GM23338 (cell line): ENCODE measurements at regions not wholly inside any gene's neighbourhood (a gene's known extent, or its start where the extent isn't known, plus 50 kb on each side); places are given as distances from the start of the nearest gene placed in this dataset.

ENCODE experiments used
- ATAC-seq: fragments of 200-7000 bp; cut with Tn5 transposase; 3 replicates; pipeline ENCODE4 v1.9.1; 2020
- DNase-seq: peaks from one replicate; pipeline ENCODE4 v3.0.0-alpha.2; 2015; ENCODE audit warnings: low spot score
- H2AFZ ChIP-seq: fragments of 200-600 bp; sonication (generic); 2 replicates; pipeline ENCODE4 v1.8.0; 2016; ENCODE audit warnings: antibody characterized with exemption, mild to moderate bottlenecking, moderate library complexity
- H3F3A ChIP-seq: fragments of 200-600 bp; sonication (generic); replicated peaks from 2 replicates; pipeline ENCODE4 v1.8.0; 2017; ENCODE audit warnings: antibody characterized with exemption, mixed run types, low read depth
- H3K27ac ChIP-seq: fragments of 200-600 bp; sonication (generic); 2 replicates; pipeline ENCODE4 v1.6.1; 2016; ENCODE audit warnings: low read depth
- H3K27me3 ChIP-seq: fragments of 200-600 bp; sonication (generic); 2 replicates; pipeline ENCODE4 v1.8.0; 2016; ENCODE audit warnings: mild to moderate bottlenecking, mixed run types, moderate library complexity; ENCODE audit not compliant: insufficient read depth
- H3K36me3 ChIP-seq: fragments of 200-600 bp; sonication (generic); 2 replicates; pipeline ENCODE4 v1.8.0; 2016; ENCODE audit warnings: mild to moderate bottlenecking; ENCODE audit not compliant: insufficient read depth
- H3K4me1 ChIP-seq: fragments of 200-600 bp; sonication (generic); 2 replicates; pipeline ENCODE4 v1.8.0; 2016; ENCODE audit warnings: mild to moderate bottlenecking, moderate library complexity; ENCODE audit not compliant: insufficient read depth
- H3K4me2 ChIP-seq: fragments of 200-600 bp; sonication (generic); 2 replicates; pipeline ENCODE4 v1.7.1; 2017; ENCODE audit warnings: mixed run types
- H3K4me3 ChIP-seq: fragments of 200-600 bp; sonication (generic); 2 replicates; pipeline ENCODE4 v1.6.1; 2016; ENCODE audit warnings: mixed run types
- H3K79me2 ChIP-seq: fragments of 200-600 bp; sonication (generic); replicated peaks from 2 replicates; pipeline ENCODE4 v1.8.0; 2017; ENCODE audit warnings: mild to moderate bottlenecking; ENCODE audit not compliant: insufficient read depth
- H3K9me2 ChIP-seq: fragments of 200-600 bp; sonication (generic); 2 replicates; pipeline ENCODE4 v1.8.0; 2017; ENCODE audit not compliant: insufficient read depth
- H4K20me1 ChIP-seq: fragments of 200-600 bp; sonication (generic); replicated peaks from 2 replicates; pipeline ENCODE4 v1.8.0; 2017; ENCODE audit warnings: mild to moderate bottlenecking; ENCODE audit not compliant: insufficient read depth
- H3K27ac Mint-ChIP-seq: 2 replicates; pipeline ENCODE4 v1.8.0; 2020; ENCODE audit warnings: inconsistent platforms, mild to moderate bottlenecking, moderate library complexity, mixed read lengths
- H3K27me3 Mint-ChIP-seq: 3 replicates; pipeline ENCODE4 v1.8.0; 2022; ENCODE audit warnings: low read depth, mild to moderate bottlenecking, moderate library complexity, mixed read lengths, inconsistent platforms; ENCODE audit not compliant: insufficient read depth, poor library complexity
- H3K36me3 Mint-ChIP-seq: 3 replicates; pipeline ENCODE4 v1.8.0; 2021; ENCODE audit warnings: low read depth, mild to moderate bottlenecking, inconsistent platforms, moderate library complexity, mixed read lengths
- H3K4me1 Mint-ChIP-seq: 3 replicates; pipeline ENCODE4 v1.8.0; 2020; ENCODE audit warnings: mild to moderate bottlenecking, inconsistent platforms, mixed read lengths
- H3K4me3 Mint-ChIP-seq: 3 replicates; pipeline ENCODE4 v1.8.0; 2021; ENCODE audit warnings: moderate library complexity, mild to moderate bottlenecking, inconsistent platforms, mixed read lengths
- H3K9me3 Mint-ChIP-seq: 3 replicates; pipeline ENCODE4 v1.8.0; 2020; ENCODE audit warnings: moderate library complexity, mild to moderate bottlenecking, inconsistent platforms, mixed read lengths
- CREB1 ChIP-seq: fragments of 250-450 bp; sonication (Bioruptor Pico); IDR thresholded peaks from 2 replicates; pipeline ENCODE4 v1.5.0; 2020; ENCODE audit warnings: low read depth, mild to moderate bottlenecking, moderate library complexity
- EZH2phosphoT487 ChIP-seq: fragments of 200-600 bp; sonication (generic); IDR thresholded peaks from one replicate; pipeline ENCODE4 v1.8.1; 2018; ENCODE audit warnings: antibody characterized with exemption; ENCODE audit not compliant: unreplicated experiment
- JUNB ChIP-seq: IDR thresholded peaks from one replicate; pipeline ENCODE4 v1.6.1; 2016; ENCODE audit warnings: antibody characterized with exemption; ENCODE audit not compliant: unreplicated experiment
- POLR2AphosphoS5 ChIP-seq: IDR thresholded peaks from 2 replicates; pipeline ENCODE4 v1.6.1; 2016; ENCODE audit warnings: antibody characterized with exemption, low read depth
- REST ChIP-seq: IDR thresholded peaks from one replicate; pipeline ENCODE4 v1.6.1; 2018; ENCODE audit warnings: antibody characterized with exemption; ENCODE audit not compliant: unreplicated experiment
- STAT1 ChIP-seq: IDR thresholded peaks from one replicate; pipeline ENCODE4 v1.6.1; 2016; ENCODE audit warnings: antibody characterized with exemption; ENCODE audit not compliant: unreplicated experiment
- ZNF114 ChIP-seq: fragments of 250-450 bp; sonication (Bioruptor Pico); IDR thresholded peaks from 2 replicates; pipeline ENCODE4 v1.5.0; 2020; ENCODE audit warnings: mild to moderate bottlenecking, moderate library complexity
- ZNF462 ChIP-seq: fragments of 250-450 bp; sonication (Bioruptor Pico); IDR thresholded peaks from 2 replicates; pipeline ENCODE4 v1.5.0; 2020; ENCODE audit warnings: mild to moderate bottlenecking, moderate library complexity

GRCh38 chr2:221314786-221315185, 257.3 kb downstream of the EPHA4 start:
- H3K27ac Mint-ChIP-seq = no peak overlapping the region
- ATAC-seq = no peak
- Histone ChIP-seq H3K4me2 (no peak overlapping the region), H2AFZ (no peak overlapping the region), H4K20me1 (no peaks in the 10 kb centered on the region), H3K27me3 (no peaks in the 10 kb centered on the region), H3K79me2 (no peaks in the 10 kb centered on the region), H3K9me2 (peaks cover 8% of the 10 kb centered on the region; the same call in 1 of the 2 replicates), H3F3A (no peaks in the 10 kb centered on the region), H3K4me1 (peaks cover 11% of the 10 kb centered on the region), H3K36me3 (no peaks in the 10 kb centered on the region), H3K27ac (no peak overlapping the region), H3K4me3 (no peak overlapping the region)
- peaks cover 13% of the 10 kb centered on the region for H3K4me1 Mint-ChIP-seq
- TF ChIP-seq ZNF462 (no peak), STAT1 (no peak), REST (no peak), JUNB (no peak), CREB1 (CRISPR knock-in tag) (no peak), ZNF114 (CRISPR knock-in tag) (no peak), POLR2AphosphoS5 (no peak), EZH2phosphoT487 (no peak)
- DNase-seq = no peak
- H3K9me3 Mint-ChIP-seq = no peaks in the 10 kb centered on the region
- no peaks in the 10 kb centered on the region for H3K27me3 Mint-ChIP-seq
- H3K36me3 Mint-ChIP-seq = no peaks in the 10 kb centered on the region
- no peak overlapping the region for H3K4me3 Mint-ChIP-seq
